GM13976 (cell line): ENCODE measurements at regions not wholly inside any gene's neighbourhood (a gene's known extent, or its start where the extent isn't known, plus 50 kb on each side); places are given as distances from the start of the nearest gene placed in this dataset.

Experiments
- DNase-seq: peaks from one replicate; pipeline ENCODE4 v3.0.0; 2012; ENCODE audit warnings: low spot score
- in situ Hi-C: fragments of 300-500 bp; cut with MboI; formaldehyde crosslinking; loops from one replicate; pipeline ENCODE4 v1.12.0; 2022; ENCODE audit warnings: low sequenced_read_pairs, mixed read lengths, inconsistent platforms; ENCODE audit not compliant: unreplicated experiment
- TF ChIP-seq, protein P1 (sequence below): IDR thresholded peaks from 2 replicates; pipeline ENCODE4 v1.5.1; 2012; ENCODE audit warnings: borderline replicate concordance, mild to moderate bottlenecking; ENCODE audit not compliant: insufficient read depth; ENCODE audit errors: extremely low read depth, missing control alignments, control extremely low read depth

DNA sequence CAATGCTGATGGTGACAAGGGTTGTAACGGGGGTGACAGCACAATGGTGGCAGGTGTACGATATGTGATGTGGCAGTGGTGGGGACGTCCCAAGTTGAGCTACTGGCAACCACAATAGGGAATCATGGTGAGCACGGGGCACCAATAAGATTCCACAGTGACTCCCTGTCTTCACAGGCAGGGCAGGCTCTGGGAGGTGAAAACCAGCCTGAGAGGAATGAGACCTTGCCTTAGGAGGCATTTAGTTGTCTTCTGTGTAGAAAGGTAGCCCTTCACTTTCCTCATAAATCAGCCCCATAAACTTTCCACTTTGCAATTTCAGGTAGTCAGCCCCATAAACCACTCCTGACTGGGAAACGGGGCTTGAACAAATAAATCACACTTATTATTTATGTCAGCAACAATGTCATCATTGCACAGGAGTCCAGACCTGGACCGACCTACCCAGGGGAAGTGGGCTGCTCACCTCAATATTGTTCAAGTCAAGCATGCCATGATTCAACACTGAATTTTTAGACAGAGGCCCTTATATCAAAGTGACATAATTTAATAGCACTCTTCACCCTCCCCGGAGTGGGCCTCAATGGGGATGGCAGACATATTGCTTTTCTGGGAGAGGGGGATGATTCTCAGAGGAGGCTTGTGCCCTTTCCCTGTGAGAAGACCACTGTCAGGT lies 150.8 kb downstream of the CDC5L start:
- DNase-seq = no peak
- TF ChIP-seq, protein P1, sequence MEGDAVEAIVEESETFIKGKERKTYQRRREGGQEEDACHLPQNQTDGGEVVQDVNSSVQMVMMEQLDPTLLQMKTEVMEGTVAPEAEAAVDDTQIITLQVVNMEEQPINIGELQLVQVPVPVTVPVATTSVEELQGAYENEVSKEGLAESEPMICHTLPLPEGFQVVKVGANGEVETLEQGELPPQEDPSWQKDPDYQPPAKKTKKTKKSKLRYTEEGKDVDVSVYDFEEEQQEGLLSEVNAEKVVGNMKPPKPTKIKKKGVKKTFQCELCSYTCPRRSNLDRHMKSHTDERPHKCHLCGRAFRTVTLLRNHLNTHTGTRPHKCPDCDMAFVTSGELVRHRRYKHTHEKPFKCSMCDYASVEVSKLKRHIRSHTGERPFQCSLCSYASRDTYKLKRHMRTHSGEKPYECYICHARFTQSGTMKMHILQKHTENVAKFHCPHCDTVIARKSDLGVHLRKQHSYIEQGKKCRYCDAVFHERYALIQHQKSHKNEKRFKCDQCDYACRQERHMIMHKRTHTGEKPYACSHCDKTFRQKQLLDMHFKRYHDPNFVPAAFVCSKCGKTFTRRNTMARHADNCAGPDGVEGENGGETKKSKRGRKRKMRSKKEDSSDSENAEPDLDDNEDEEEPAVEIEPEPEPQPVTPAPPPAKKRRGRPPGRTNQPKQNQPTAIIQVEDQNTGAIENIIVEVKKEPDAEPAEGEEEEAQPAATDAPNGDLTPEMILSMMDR = no peak
- in situ Hi-C loops = no loop called here

DNA sequence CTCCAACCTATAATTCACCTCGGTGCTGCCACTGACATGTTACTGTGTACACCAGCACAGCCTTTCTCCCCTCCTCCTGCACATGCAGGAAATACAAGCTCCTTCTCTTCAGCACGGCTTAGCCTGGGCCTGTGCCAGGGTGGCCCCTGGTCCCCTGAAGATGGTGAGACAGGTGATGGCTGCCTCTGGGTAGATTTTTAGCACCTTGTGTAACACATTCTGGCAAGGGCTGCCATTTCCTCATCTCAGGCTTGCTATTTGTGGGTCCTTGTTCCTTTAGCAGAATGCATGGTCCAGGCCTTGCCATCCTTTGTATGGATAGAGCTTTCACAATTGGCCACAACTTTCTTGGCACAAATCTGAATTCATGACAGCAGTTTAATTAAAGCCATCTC lies 151.3 kb downstream of the CDC5L start:
- DNase-seq = no peak
- in situ Hi-C loops = no loop called here
- TF ChIP-seq, protein P1 = no peak

DNA sequence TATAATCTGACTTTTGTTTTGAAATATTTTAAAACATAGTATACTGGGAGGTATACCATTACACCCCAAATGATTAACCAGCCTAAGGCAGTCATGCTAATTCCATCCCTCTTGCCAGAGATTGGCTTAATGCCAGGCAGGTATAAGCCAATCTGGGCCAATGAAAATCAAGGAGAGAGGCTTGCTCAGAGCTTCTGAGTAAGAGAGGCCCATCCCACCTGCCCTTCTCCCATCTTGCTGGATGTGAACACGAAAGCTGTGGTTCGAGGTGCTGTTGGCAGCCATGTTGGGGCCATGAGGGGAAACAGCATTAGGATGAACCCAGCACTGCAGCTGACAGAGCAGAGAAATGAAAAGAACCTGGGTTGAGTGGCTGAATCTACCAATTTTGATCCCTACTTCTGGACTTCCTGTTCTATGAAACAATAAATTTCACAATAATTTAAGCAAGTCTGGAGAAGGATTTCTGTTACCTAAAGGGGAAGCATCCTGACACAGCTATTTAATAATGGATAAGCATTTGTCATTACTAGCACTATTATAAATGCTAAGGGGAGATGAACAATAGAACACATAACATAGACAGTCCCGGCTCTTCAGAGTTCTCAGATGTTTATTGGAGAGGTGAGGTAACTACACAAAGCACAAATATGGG lies 152.3 kb downstream of the CDC5L start:
- no peak for DNase-seq
- TF ChIP-seq, protein P1 = no peak
- in situ Hi-C loops = no loop called here

DNA sequence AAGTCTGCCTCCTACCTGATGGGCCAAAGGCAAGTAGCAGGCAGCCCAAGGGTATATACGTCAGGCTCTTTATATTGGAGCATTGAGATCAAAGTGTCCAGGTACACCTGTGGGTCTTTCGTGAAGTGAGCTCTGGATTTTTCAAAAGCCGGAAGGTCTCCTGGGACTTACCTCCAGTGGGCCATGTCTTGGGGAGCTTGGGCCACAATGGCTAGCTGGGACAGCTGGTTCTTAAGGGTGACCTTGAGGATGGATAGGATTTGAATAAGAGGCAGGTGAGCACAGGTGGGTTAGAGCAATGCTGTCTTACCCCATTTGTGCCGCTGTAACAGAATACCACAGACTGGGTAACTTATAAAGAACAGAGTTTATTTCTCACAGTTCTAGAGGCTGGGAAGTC lies 153.4 kb downstream of the CDC5L start:
- DNase-seq = no peak
- in situ Hi-C loops = no loop called here
- TF ChIP-seq, protein P1 = no peak

DNA sequence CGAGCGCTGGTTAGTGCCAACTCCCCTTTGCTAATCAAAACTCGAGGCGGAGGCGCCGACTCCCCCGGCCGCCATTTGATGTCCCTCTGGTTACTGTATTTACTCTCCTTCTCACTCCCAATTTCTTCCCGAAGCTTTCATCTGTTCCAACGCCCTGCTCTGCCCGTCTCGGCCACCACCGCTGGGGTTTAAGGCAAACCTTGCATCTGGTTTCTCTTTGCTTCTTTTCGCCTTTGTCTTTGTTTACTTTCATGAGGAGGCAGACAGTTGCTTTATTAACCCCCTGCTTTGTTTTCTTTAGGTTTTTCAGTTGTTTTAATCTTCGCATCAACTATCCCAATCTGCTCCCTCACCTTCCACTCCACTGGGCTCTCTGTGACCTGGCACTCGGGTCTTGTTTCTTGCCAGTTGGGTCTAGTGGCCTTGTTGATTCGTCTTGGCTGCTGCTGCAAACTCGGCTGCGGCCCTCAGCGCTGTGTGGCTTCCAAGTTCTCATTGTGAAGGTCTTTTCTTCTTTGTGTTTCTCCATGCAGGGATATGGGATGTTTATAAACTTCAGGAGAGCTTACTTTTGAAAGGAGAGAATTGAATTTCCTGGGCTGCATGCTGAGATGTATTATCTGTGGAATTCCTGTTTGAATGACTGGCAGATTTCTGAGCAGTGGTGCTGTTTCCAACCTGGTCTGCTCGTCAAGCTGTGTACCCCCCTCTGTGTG lies 155.1 kb downstream of the CDC5L start:
- no peak for DNase-seq
- in situ Hi-C loops = no loop called here
- TF ChIP-seq, protein P1 = no peak

DNA sequence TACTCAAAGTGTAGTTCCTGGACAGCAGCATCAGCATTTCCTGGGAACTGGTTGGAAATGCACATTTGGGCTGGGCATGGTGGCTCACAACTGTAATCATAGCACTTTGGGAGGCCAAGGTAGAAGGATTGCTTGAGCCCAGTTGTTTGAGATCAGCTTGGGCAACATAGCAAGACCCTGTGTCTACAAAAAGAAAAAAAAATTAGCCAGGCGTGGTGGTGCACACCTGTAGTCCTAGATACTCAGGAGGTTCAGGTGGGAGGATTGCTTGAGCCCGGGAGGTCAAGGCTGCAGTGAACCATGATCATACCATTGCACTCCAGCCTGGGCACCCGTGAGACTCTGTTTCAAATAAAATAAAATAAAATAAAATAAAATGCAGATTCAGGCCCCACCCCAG lies 156.2 kb downstream of the CDC5L start:
- in situ Hi-C loops = no loop called here
- DNase-seq = no peak
- TF ChIP-seq, protein P1 = no peak
